Immature natural killer cell (primary cell): ENCODE measurements at regions not wholly inside any gene's neighbourhood (a gene's known extent, or its start where the extent isn't known, plus 50 kb on each side); places are given as distances from the start of the nearest gene placed in this dataset.
"Not testable (repeated sequence)": the region's sequence is repeated elsewhere in the genome, so short reads cannot be mapped to it uniquely, and the experiment has no call there.

Source experiments
- DNase-seq, 3 donors: peaks; one replicate each; pipeline ENCODE4 v3.0.0; 2022; ENCODE audit warnings: mixed read lengths in 1 of 3
- H3K27ac Mint-ChIP-seq, 6 donors: one replicate each; pipeline ENCODE4 v1.8.0; 2020; ENCODE audit warnings: mixed read lengths in 6 of 6, mild to moderate bottlenecking in 5 of 6, inconsistent platforms in 4 of 6, moderate library complexity in 3 of 6
- H3K27me3 Mint-ChIP-seq, 3 donors: one replicate each; pipeline ENCODE4 v1.8.0; 2020 to 2021; ENCODE audit warnings: low read depth in 3 of 3, mild to moderate bottlenecking in 3 of 3, mixed read lengths in 3 of 3, moderate library complexity in 3 of 3, inconsistent platforms in 1 of 3
- H3K36me3 Mint-ChIP-seq, 3 donors: one replicate each; pipeline ENCODE4 v1.8.0; 2020; ENCODE audit warnings: mixed read lengths in 3 of 3, inconsistent platforms in 2 of 3, mild to moderate bottlenecking in 2 of 3
- H3K4me1 Mint-ChIP-seq, 2 donors: one replicate each; pipeline ENCODE4 v1.8.0; 2020; ENCODE audit warnings: inconsistent platforms in 2 of 2, mild to moderate bottlenecking in 2 of 2, mixed read lengths in 2 of 2, moderate library complexity in 1 of 2
- H3K4me3 Mint-ChIP-seq, 5 donors: one replicate each; pipeline ENCODE4 v1.8.0; 2020; ENCODE audit warnings: mild to moderate bottlenecking in 5 of 5, mixed read lengths in 5 of 5, inconsistent platforms in 3 of 5, moderate library complexity in 3 of 5
- H3K9me3 Mint-ChIP-seq, 6 donors: one replicate each; pipeline ENCODE4 v1.8.0; 2020; ENCODE audit warnings: mild to moderate bottlenecking in 6 of 6, mixed read lengths in 6 of 6, inconsistent platforms in 4 of 6, moderate library complexity in 3 of 6

- H3K27ac Mint-ChIP-seq, result no peak overlapping the region
- no peaks in the 10 kb centered on the region for H3K9me3 Mint-ChIP-seq
- no peaks in the 10 kb centered on the region for H3K4me1 Mint-ChIP-seq
- no peak overlapping the region for H3K4me3 Mint-ChIP-seq
- no peaks in the 10 kb centered on the region for H3K36me3 Mint-ChIP-seq
- H3K27me3 Mint-ChIP-seq, result peaks cover 0 to 13% (median 4%) of the 10 kb centered on the region in 3 donors
- DNase-seq, result no peak
Observed at GRCh38 chr2:35821675-35822074, 533.9 kb upstream of the CRIM1 start.

- Mint-ChIP-seq H3K36me3 (no peaks in the 10 kb centered on the region), H3K27ac (no peak overlapping the region), H3K4me3 (no peak overlapping the region), H3K4me1 (no peaks in the 10 kb centered on the region), H3K27me3 (peaks cover 0 to 18% (median 5%) of the 10 kb centered on the region in 3 donors), H3K9me3 (peaks cover 0 to 4% (median 0%) of the 10 kb centered on the region in 6 donors)
- DNase-seq, result no peak
Observed at GRCh38 chr2:35820391-35820790, 535.2 kb upstream of the CRIM1 start.

GRCh38 chr2:35819033-35819432 is 536.5 kb upstream of the CRIM1 start:
- Mint-ChIP-seq H3K9me3 (peaks cover 0 to 4% (median 0%) of the 10 kb centered on the region in 6 donors), H3K36me3 (no peaks in the 10 kb centered on the region), H3K27ac (no peak overlapping the region), H3K4me1 (no peaks in the 10 kb centered on the region), H3K4me3 (no peak overlapping the region), H3K27me3 (peaks cover under 1 to 18% (median 3%) of the 10 kb centered on the region in 3 donors)
- DNase-seq, result no peak

- peaks cover 1 to 18% (median 5%) of the 10 kb centered on the region in 3 donors for H3K27me3 Mint-ChIP-seq
- H3K9me3 Mint-ChIP-seq, DNase-seq, H3K4me1 Mint-ChIP-seq, H3K4me3 Mint-ChIP-seq, H3K27ac Mint-ChIP-seq, H3K36me3 Mint-ChIP-seq: not testable (repeated sequence)
Observed at GRCh38 chr2:35818359-35818758, 537.2 kb upstream of the CRIM1 start.

GRCh38 chr2:35814597-35814996 is 541.0 kb upstream of the CRIM1 start:
- H3K27me3 Mint-ChIP-seq, result peaks cover 4 to 15% (median 7%) of the 10 kb centered on the region in 3 donors
- not testable (repeated sequence) for H3K36me3 Mint-ChIP-seq, H3K4me1 Mint-ChIP-seq, DNase-seq, H3K27ac Mint-ChIP-seq, H3K4me3 Mint-ChIP-seq, H3K9me3 Mint-ChIP-seq

GRCh38 chr2:35803126-35803525 is 552.5 kb upstream of the CRIM1 start:
- H3K4me3 Mint-ChIP-seq, result no peak overlapping the region
- DNase-seq, result no peak
- H3K9me3 Mint-ChIP-seq, result peaks cover 0 to 10% (median 2%) of the 10 kb centered on the region in 6 donors
- no peaks in the 10 kb centered on the region for H3K36me3 Mint-ChIP-seq
- H3K4me1 Mint-ChIP-seq, result no peaks in the 10 kb centered on the region
- no peak overlapping the region for H3K27ac Mint-ChIP-seq
- peaks cover 0 to 2% (median 0%) of the 10 kb centered on the region in 3 donors for H3K27me3 Mint-ChIP-seq

GRCh38 chr2:35794796-35795450 is 560.7 kb upstream of the CRIM1 start:
- no peak overlapping the region for H3K27ac Mint-ChIP-seq
- no peak for DNase-seq
- H3K27me3 Mint-ChIP-seq, result peaks cover 0 to 2% (median 2%) of the 10 kb centered on the region in 3 donors
- H3K9me3 Mint-ChIP-seq, result peaks cover 0 to 3% (median 0%) of the 10 kb centered on the region in 6 donors
- H3K36me3 Mint-ChIP-seq, result no peaks in the 10 kb centered on the region
- no peaks in the 10 kb centered on the region for H3K4me1 Mint-ChIP-seq
- no peak overlapping the region for H3K4me3 Mint-ChIP-seq

GRCh38 chr2:35790292-35790691 is 565.3 kb upstream of the CRIM1 start:
- Mint-ChIP-seq H3K27me3 (peaks cover 0 to under 1% (median 0%) of the 10 kb centered on the region in 3 donors), H3K9me3 (peaks cover 0 to 11% (median 0%) of the 10 kb centered on the region in 6 donors), H3K27ac (no peak overlapping the region), H3K4me1 (no peaks in the 10 kb centered on the region), H3K4me3 (no peak overlapping the region), H3K36me3 (no peaks in the 10 kb centered on the region)
- DNase-seq, result no peak

GRCh38 chr2:35788543-35788942 is 567.0 kb upstream of the CRIM1 start:
- Mint-ChIP-seq H3K36me3 (no peaks in the 10 kb centered on the region), H3K4me1 (no peaks in the 10 kb centered on the region), H3K27ac (no peak overlapping the region), H3K27me3 (no peaks in the 10 kb centered on the region), H3K4me3 (no peak overlapping the region), H3K9me3 (peaks cover 0 to 11% (median 0%) of the 10 kb centered on the region in 6 donors)
- DNase-seq, result no peak

GRCh38 chr2:35787302-35788031 is 568.1 kb upstream of the CRIM1 start:
- Mint-ChIP-seq H3K4me1 (no peaks in the 10 kb centered on the region), H3K36me3 (no peaks in the 10 kb centered on the region), H3K27me3 (no peaks in the 10 kb centered on the region), H3K27ac (no peak overlapping the region), H3K4me3 (no peak overlapping the region), H3K9me3 (peaks cover 0 to 11% (median 0%) of the 10 kb centered on the region in 6 donors)
- DNase-seq, result no peak

- DNase-seq, result no peak
- H3K36me3 Mint-ChIP-seq, result no peaks in the 10 kb centered on the region
- peaks cover 0 to 17% (median 0%) of the 10 kb centered on the region in 6 donors for H3K9me3 Mint-ChIP-seq
- H3K27ac Mint-ChIP-seq, result no peak overlapping the region
- no peaks in the 10 kb centered on the region for H3K4me1 Mint-ChIP-seq
- no peak overlapping the region for H3K4me3 Mint-ChIP-seq
- no peaks in the 10 kb centered on the region for H3K27me3 Mint-ChIP-seq
Observed at GRCh38 chr2:35785564-35785963, 570.0 kb upstream of the CRIM1 start.

- H3K4me3 Mint-ChIP-seq, result no peak overlapping the region
- peaks cover 0 to 17% (median 0%) of the 10 kb centered on the region in 6 donors for H3K9me3 Mint-ChIP-seq
- peaks cover 0 to 2% (median 2%) of the 10 kb centered on the region in 3 donors for H3K27me3 Mint-ChIP-seq
- H3K4me1 Mint-ChIP-seq, result no peaks in the 10 kb centered on the region
- no peak for DNase-seq
- no peaks in the 10 kb centered on the region for H3K36me3 Mint-ChIP-seq
- no peak overlapping the region for H3K27ac Mint-ChIP-seq
Observed at GRCh38 chr2:35784777-35785176, 570.8 kb upstream of the CRIM1 start.

- no peak overlapping the region for H3K27ac Mint-ChIP-seq
- H3K27me3 Mint-ChIP-seq, result peaks cover 0 to 2% (median 2%) of the 10 kb centered on the region in 3 donors
- no peaks in the 10 kb centered on the region for H3K4me1 Mint-ChIP-seq
- no peak for DNase-seq
- no peak overlapping the region for H3K4me3 Mint-ChIP-seq
- peaks cover 0 to 12% (median 0%) of the 10 kb centered on the region in 6 donors for H3K9me3 Mint-ChIP-seq
- H3K36me3 Mint-ChIP-seq, result no peaks in the 10 kb centered on the region
Observed at GRCh38 chr2:35783723-35784122, 571.9 kb upstream of the CRIM1 start.

- no peak overlapping the region for H3K27ac Mint-ChIP-seq
- no peak overlapping the region for H3K4me3 Mint-ChIP-seq
- DNase-seq, result no peak
- peaks cover 0 to 3% (median 0%) of the 10 kb centered on the region in 3 donors for H3K27me3 Mint-ChIP-seq
- H3K9me3 Mint-ChIP-seq, result peaks cover 0 to 15% (median 4%) of the 10 kb centered on the region in 6 donors
- no peaks in the 10 kb centered on the region for H3K36me3 Mint-ChIP-seq
- H3K4me1 Mint-ChIP-seq, result no peaks in the 10 kb centered on the region
Observed at GRCh38 chr2:35741556-35741955, 614.0 kb upstream of the CRIM1 start.
